ENCODE measurements at regions not wholly inside any gene's neighbourhood (a gene's known extent, or its start where the extent isn't known, plus 50 kb on each side); places are given as distances from the start of the nearest gene placed in this dataset.

- DNase-seq (ENCODE audit: low spot score in 2 of 2) = no peak
- H3K9me3 ChIP-seq = no peaks in the 10 kb centered on the region
- WGBS, 2 donors = 79 to 92% methylated on average over 8 to 9 of the region's 9 CpGs
Observed at GRCh38 chr4:114389070-114389685, 209.4 kb upstream of the UGT8 start.

GRCh38 chr4:114393295-114394038 is 205.1 kb upstream of the UGT8 start:
- Histone ChIP-seq H3K36me3 (no peaks in the 10 kb centered on the region), H3K27me3 (no peaks in the 10 kb centered on the region), H3K9me3 (no peaks in the 10 kb centered on the region), H3K4me1 (no peaks in the 10 kb centered on the region), H3K27ac (no peak overlapping the region), H3K4me3 (no peak overlapping the region)
- no peak for DNase-seq (ENCODE audit: low spot score in 2 of 2)
- TF ChIP-seq CTCF (IDR thresholded peaks at IDR 0.05) (no peak), EP300 (IDR thresholded peaks at IDR 0.05) (no peak)
- WGBS, 2 donors = 67 to 70% methylated on average over 3 of the region's 3 CpGs

More at GRCh38 chr4:114389070-114389685, 209.4 kb upstream of the UGT8 start:
- H3K27ac ChIP-seq = no peak overlapping the region
- no peak for TF ChIP-seq POLR2A (IDR thresholded peaks at IDR 0.05)
- H3K4me1 ChIP-seq = peaks cover 0 to 6% (median 0%) of the 10 kb centered on the region in 4 donors
- no peaks in the 10 kb centered on the region for H3K36me3 ChIP-seq
- no peaks in the 10 kb centered on the region for H3K27me3 ChIP-seq
- no peak overlapping the region for H3K4me3 ChIP-seq

- WGBS, 2 donors = 84 to 94% methylated on average over 2 of the region's 2 CpGs
- TF ChIP-seq CTCF (IDR thresholded peaks at IDR 0.05) = no peak
- TF ChIP-seq EP300 (IDR thresholded peaks at IDR 0.05) = no peak
- TF ChIP-seq POLR2A (IDR thresholded peaks at IDR 0.05) = no peak
Observed at GRCh38 chr4:114396808-114397207, 201.8 kb upstream of the UGT8 start.

GRCh38 chr4:114398410-114398809 is 200.2 kb upstream of the UGT8 start:
- no peak for TF ChIP-seq CTCF (IDR thresholded peaks at IDR 0.05)
- no peak for TF ChIP-seq EP300 (IDR thresholded peaks at IDR 0.05)
- no peak for TF ChIP-seq POLR2A (IDR thresholded peaks at IDR 0.05)
- no peak overlapping the region for H3K4me3 ChIP-seq
- no peaks in the 10 kb centered on the region for H3K27me3 ChIP-seq
- no peaks in the 10 kb centered on the region for H3K36me3 ChIP-seq
- no peak overlapping the region for H3K27ac ChIP-seq
- DNase-seq (ENCODE audit: low spot score in 2 of 2) = no peak
- no peaks in the 10 kb centered on the region for H3K9me3 ChIP-seq
- no peaks in the 10 kb centered on the region for H3K4me1 ChIP-seq

More at GRCh38 chr4:114396808-114397207, 201.8 kb upstream of the UGT8 start:
- Histone ChIP-seq H3K4me3 (no peak overlapping the region), H3K36me3 (no peaks in the 10 kb centered on the region), H3K4me1 (no peaks in the 10 kb centered on the region), H3K27ac (no peak overlapping the region), H3K9me3 (no peaks in the 10 kb centered on the region), H3K27me3 (no peaks in the 10 kb centered on the region)
- DNase-seq (ENCODE audit: low spot score in 2 of 2) = no peak

GRCh38 chr4:114399105-114399504 is 199.5 kb upstream of the UGT8 start:
- Histone ChIP-seq H3K4me1 (no peaks in the 10 kb centered on the region), H3K27ac (no peak overlapping the region), H3K9me3 (no peaks in the 10 kb centered on the region), H3K4me3 (no peak overlapping the region), H3K27me3 (no peaks in the 10 kb centered on the region), H3K36me3 (no peaks in the 10 kb centered on the region)
- whole genome bisulfite sequencing, 2 donors = 36 to 48% methylated on average over 5 of the region's 5 CpGs
- no peak for TF ChIP-seq EP300 (IDR thresholded peaks at IDR 0.05)
- TF ChIP-seq POLR2A (IDR thresholded peaks at IDR 0.05) = no peak
- TF ChIP-seq CTCF (IDR thresholded peaks at IDR 0.05) = no peak
- DNase-seq (ENCODE audit: low spot score in 2 of 2) = no peak
